Vagina (tissue), 2 donors: ENCODE measurements at regions not wholly inside any gene's neighbourhood (a gene's known extent, or its start where the extent isn't known, plus 50 kb on each side); places are given as distances from the start of the nearest gene placed in this dataset.
A peak's percentile ranks its signal among the peaks of the same experiment; 100 is the strongest.

Source experiments
- DNase-seq, 2 donors: peaks; one replicate each; pipeline ENCODE4 v3.0.0-alpha.2; 2017; ENCODE audit errors: extremely low spot score in 2 of 2
- H3K27ac ChIP-seq: fragments of 200-600 bp; sonication (generic); one replicate; pipeline ENCODE4 v1.5.1; 2019
- H3K27me3 ChIP-seq: fragments of 200-600 bp; sonication (generic); one replicate; pipeline ENCODE4 v1.5.1; 2019
- H3K36me3 ChIP-seq, 2 donors: fragments of 200-600 bp; sonication (generic); one replicate each; pipeline ENCODE4 v1.5.1; 2017 to 2019
- H3K4me1 ChIP-seq: fragments of 200-600 bp; sonication (generic); one replicate; pipeline ENCODE4 v1.5.1; 2019
- H3K4me3 ChIP-seq, 2 donors: fragments of 200-600 bp; sonication (generic); 1 replicate in 1 of 2; 2 replicates in 1 of 2; pipeline ENCODE4 v1.5.1; 2016 to 2019
- H3K9me3 ChIP-seq: fragments of 200-600 bp; sonication (generic); one replicate; pipeline ENCODE4 v1.5.1; 2019
- CTCF ChIP-seq, 3 experiments: fragments of 450-650 bp in 2 of 3; fragments of 200-600 bp in 1 of 3; sonication (generic) in 1 of 3; IDR thresholded peaks; one replicate each; pipeline ENCODE4 v1.5.1; 2017 to 2019; ENCODE audit warnings: antibody characterized with exemption in 3 of 3, mild to moderate bottlenecking in 2 of 3, moderate library complexity in 2 of 3
- POLR2A ChIP-seq, 2 donors: fragments of 450-650 bp; IDR thresholded peaks; one replicate each; pipeline ENCODE4 v1.6.1; 2017; ENCODE audit warnings: antibody characterized with exemption in 2 of 2, mild to moderate bottlenecking in 2 of 2, moderate library complexity in 2 of 2
- POLR2AphosphoS5 ChIP-seq, 2 donors: sonication (generic); formaldehyde crosslinking; IDR thresholded peaks; one replicate each; pipeline ENCODE4 v1.9.0; 2017; ENCODE audit warnings: antibody characterized with exemption in 2 of 2, mild to moderate bottlenecking in 2 of 2, low read depth in 1 of 2; ENCODE audit not compliant: insufficient read depth in 1 of 2
- intact Hi-C: fragments of 100-400 bp; cut with DNase I; formaldehyde crosslinking; loops from one replicate; pipeline ENCODE4 v1.15.1; 2023

DNA sequence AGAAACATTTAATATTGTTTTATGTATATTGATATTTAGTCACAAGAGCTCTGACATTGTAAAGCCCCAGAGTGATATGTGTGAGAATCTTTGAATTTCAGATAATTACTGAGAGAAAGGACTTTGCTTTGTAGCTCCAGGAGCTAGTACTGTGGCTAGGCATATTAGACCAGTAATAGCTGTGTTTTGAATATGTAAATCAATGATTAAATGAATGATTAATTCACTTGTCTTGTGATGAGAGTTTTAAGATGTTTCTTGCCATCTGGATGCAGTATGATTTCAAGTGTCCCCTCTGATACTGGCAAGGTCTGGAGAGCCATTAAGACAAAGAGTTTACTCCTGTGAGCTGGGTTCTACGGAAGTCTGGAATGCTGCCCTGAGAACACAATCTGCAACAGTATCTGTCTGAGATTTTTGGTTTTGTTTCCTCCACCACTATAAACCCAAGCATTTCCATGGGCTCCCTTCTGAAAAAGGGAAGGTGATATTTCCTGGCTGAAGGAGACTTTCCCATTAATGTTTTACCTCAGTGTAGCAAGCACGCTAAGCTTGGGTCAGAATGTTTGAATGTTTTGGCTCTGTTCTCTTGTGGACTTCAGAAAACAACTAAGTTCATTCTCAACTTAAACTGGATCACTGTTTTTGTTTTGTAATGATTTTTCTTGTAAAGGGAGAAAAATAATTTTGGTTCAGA lies 61.3 kb upstream of the BICC1 start:
- no peaks in the 10 kb centered on the region for H3K4me1 ChIP-seq
- H3K9me3 ChIP-seq = no peaks in the 10 kb centered on the region
- H3K27ac ChIP-seq = no peak overlapping the region
- no peak for TF ChIP-seq POLR2A (IDR thresholded peaks at IDR 0.05)
- no peak for TF ChIP-seq CTCF (IDR thresholded peaks at IDR 0.05)
- TF ChIP-seq POLR2AphosphoS5 (IDR thresholded peaks at IDR 0.05; ENCODE audit: insufficient read depth in 1 of 2, low read depth in 1 of 2) = no peak
- no peak for DNase-seq
- no peaks in the 10 kb centered on the region for H3K36me3 ChIP-seq
- H3K27me3 ChIP-seq = no peaks in the 10 kb centered on the region
- no peak overlapping the region for H3K4me3 ChIP-seq
- intact Hi-C loops = no loop called here

GRCh38 chr10:58453105-58453504 lies 59.6 kb upstream of the BICC1 start:
- Histone ChIP-seq H3K4me1 (no peaks in the 10 kb centered on the region), H3K9me3 (no peaks in the 10 kb centered on the region), H3K36me3 (no peaks in the 10 kb centered on the region), H3K27me3 (no peaks in the 10 kb centered on the region), H3K4me3 (no peak overlapping the region), H3K27ac (no peak overlapping the region)
- no peak for DNase-seq
- TF ChIP-seq POLR2A (IDR thresholded peaks at IDR 0.05) = no peak
- intact Hi-C loops = no loop called here

- TF ChIP-seq CTCF (IDR thresholded peaks at IDR 0.05) = no peak
- Histone ChIP-seq H3K27ac (no peak overlapping the region), H3K4me3 (no peak overlapping the region), H3K9me3 (no peaks in the 10 kb centered on the region), H3K27me3 (no peaks in the 10 kb centered on the region), H3K4me1 (no peaks in the 10 kb centered on the region), H3K36me3 (no peaks in the 10 kb centered on the region)
- DNase-seq = no peak
- intact Hi-C loops = no loop called here
Observed at GRCh38 chr10:58456179-58456578, 56.5 kb upstream of the BICC1 start.

DNA sequence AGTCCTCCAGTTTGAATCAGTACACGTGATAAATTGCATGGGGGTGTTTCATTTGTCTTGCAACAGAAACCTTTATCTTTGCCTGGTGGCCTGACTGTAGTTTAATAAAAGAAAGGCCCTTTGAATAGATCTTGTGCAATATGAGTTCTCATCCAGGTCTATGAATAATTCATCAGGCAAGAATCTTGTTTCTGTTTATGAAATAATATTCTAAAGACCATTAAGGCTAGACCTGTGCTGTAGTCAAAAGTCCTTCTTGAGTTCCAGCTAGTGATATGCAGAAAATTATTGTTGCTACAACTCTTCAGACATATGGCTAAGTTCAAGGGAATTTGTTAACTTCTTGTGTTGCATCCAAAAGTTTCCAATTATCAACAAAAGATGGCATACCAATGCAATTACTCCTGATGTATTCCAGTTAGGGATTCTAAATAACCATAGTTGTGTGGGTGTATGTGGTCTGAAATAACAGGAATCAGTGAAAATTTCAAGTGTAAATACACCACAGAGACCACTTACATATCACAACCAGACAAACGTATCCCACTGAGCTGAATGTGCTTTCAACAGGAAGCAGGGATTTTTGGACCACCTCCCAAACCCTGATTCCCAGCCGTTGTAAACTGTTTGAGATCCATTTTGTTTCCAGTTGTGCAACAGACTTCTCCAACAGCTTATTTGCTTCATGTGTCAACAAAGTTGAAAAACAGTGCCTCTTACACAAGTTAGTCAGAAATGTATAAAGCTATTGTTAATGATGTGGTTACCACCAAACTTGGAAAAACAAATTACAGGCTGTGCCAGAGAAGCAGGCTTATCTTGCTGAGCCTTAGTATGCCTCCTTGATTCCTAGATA lies 54.7 kb upstream of the BICC1 start:
- intact Hi-C loops = no loop called here
- Histone ChIP-seq H3K4me3 (no peak overlapping the region), H3K36me3 (no peaks in the 10 kb centered on the region), H3K27me3 (no peaks in the 10 kb centered on the region), H3K27ac (no peak overlapping the region), H3K4me1 (no peaks in the 10 kb centered on the region), H3K9me3 (no peaks in the 10 kb centered on the region)
- TF ChIP-seq POLR2AphosphoS5 (IDR thresholded peaks at IDR 0.05; ENCODE audit: insufficient read depth in 1 of 2, low read depth in 1 of 2) (peak in 1 of 2 donors; percentile 9), POLR2A (IDR thresholded peaks at IDR 0.05) (no peak), CTCF (IDR thresholded peaks at IDR 0.05) (no peak)
- DNase-seq = no peak

DNA sequence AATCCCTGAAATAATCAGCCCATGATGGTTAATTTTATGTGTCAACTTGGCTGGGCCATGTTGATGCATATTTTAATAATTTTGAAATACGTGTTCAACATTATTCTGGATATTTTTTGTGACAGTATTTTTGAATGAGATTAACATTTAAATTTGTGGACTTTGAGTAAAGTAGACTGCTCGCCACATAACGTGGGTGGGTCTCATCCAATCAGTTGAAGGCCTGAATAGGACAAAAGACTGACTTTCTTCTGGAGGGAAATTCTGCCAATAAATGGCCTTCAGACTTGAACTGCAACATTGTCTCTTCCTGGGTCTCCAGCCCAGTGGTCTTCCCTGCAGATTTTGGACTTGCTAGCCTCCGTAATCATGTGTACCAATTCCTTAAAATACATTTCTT lies 53.6 kb upstream of the BICC1 start:
- no peak for DNase-seq
- no peak overlapping the region for H3K27ac ChIP-seq
- TF ChIP-seq CTCF (IDR thresholded peaks at IDR 0.05) (no peak), POLR2A (IDR thresholded peaks at IDR 0.05) (no peak), POLR2AphosphoS5 (IDR thresholded peaks at IDR 0.05; ENCODE audit: insufficient read depth in 1 of 2, low read depth in 1 of 2) (no peak)

More for the DNA sequence above, 53.6 kb upstream of the BICC1 start:
- intact Hi-C loops = no loop called here
- no peaks in the 10 kb centered on the region for H3K27me3 ChIP-seq
- H3K4me1 ChIP-seq = no peaks in the 10 kb centered on the region
- no peaks in the 10 kb centered on the region for H3K9me3 ChIP-seq
- no peaks in the 10 kb centered on the region for H3K36me3 ChIP-seq
- H3K4me3 ChIP-seq = no peak overlapping the region
